ENCODE measurements at regions not wholly inside any gene's neighbourhood (a gene's known extent, or its start where the extent isn't known, plus 50 kb on each side); places are given as distances from the start of the nearest gene placed in this dataset.

GRCh38 chr12:114285554-114285953 lies 120.4 kb downstream of the TBX5 start:
- TF ChIP-seq EZH2 (IDR thresholded peaks at IDR 0.05) (no peak), POLR2AphosphoS5 (IDR thresholded peaks at IDR 0.05; ENCODE audit: borderline replicate concordance, low read depth, low read length) (no peak)
- H3K27ac ChIP-seq, result no peak overlapping the region
- H3K4me3 ChIP-seq, result no peak overlapping the region
- H3K9ac ChIP-seq (ENCODE audit: insufficient read length), result no peak overlapping the region
- H3K36me3 ChIP-seq (ENCODE audit: insufficient read depth, low read length), result no peaks in the 10 kb centered on the region
- no peak for DNase-seq (ENCODE audit: low read depth, low spot score)
- H3K9me3 ChIP-seq (ENCODE audit: low read depth, low read length), result no peaks in the 10 kb centered on the region

GRCh38 chr12:114284041-114284440 lies 121.9 kb downstream of the TBX5 start:
- H3K9ac ChIP-seq (ENCODE audit: insufficient read length), result no peak overlapping the region
- DNase-seq (ENCODE audit: low read depth, low spot score), result no peak
- H3K36me3 ChIP-seq (ENCODE audit: insufficient read depth, low read length), result no peaks in the 10 kb centered on the region
- TF ChIP-seq POLR2AphosphoS5 (IDR thresholded peaks at IDR 0.05; ENCODE audit: borderline replicate concordance, low read depth, low read length) (no peak), FOXP2 (optimal IDR thresholded peaks at IDR 0.05; ENCODE audit: control extremely low read depth, extremely low read length, insufficient read depth) (no peak), EZH2 (IDR thresholded peaks at IDR 0.05) (no peak)
- no peaks in the 10 kb centered on the region for H3K9me3 ChIP-seq (ENCODE audit: low read depth, low read length)
- no peak overlapping the region for H3K27ac ChIP-seq
- H3K4me3 ChIP-seq, result no peak overlapping the region

- Histone ChIP-seq H3K9me3 (ENCODE audit: low read depth, low read length) (no peaks in the 10 kb centered on the region), H3K9ac (ENCODE audit: insufficient read length) (no peak overlapping the region), H3K4me3 (no peak overlapping the region), H3K36me3 (ENCODE audit: insufficient read depth, low read length) (no peaks in the 10 kb centered on the region), H3K27ac (no peak overlapping the region)
- TF ChIP-seq POLR2AphosphoS5 (IDR thresholded peaks at IDR 0.05; ENCODE audit: borderline replicate concordance, low read depth, low read length), result no peak
- no peak for TF ChIP-seq FOXP2 (optimal IDR thresholded peaks at IDR 0.05; ENCODE audit: control extremely low read depth, extremely low read length, insufficient read depth)
- TF ChIP-seq EZH2 (IDR thresholded peaks at IDR 0.05), result no peak
- DNase-seq (ENCODE audit: low read depth, low spot score), result no peak
These were observed 129.8 kb downstream of the TBX5 start for GRCh38 chr12:114275932-114276785.

- Histone ChIP-seq H3K4me3 (no peak overlapping the region), H3K36me3 (ENCODE audit: insufficient read depth, low read length) (no peaks in the 10 kb centered on the region), H3K9me3 (ENCODE audit: low read depth, low read length) (no peaks in the 10 kb centered on the region), H3K9ac (ENCODE audit: insufficient read length) (no peak overlapping the region), H3K27ac (no peak overlapping the region)
- no peak for TF ChIP-seq EZH2 (IDR thresholded peaks at IDR 0.05)
- TF ChIP-seq POLR2AphosphoS5 (IDR thresholded peaks at IDR 0.05; ENCODE audit: borderline replicate concordance, low read depth, low read length), result no peak
- TF ChIP-seq FOXP2 (optimal IDR thresholded peaks at IDR 0.05; ENCODE audit: control extremely low read depth, extremely low read length, insufficient read depth), result no peak
- DNase-seq (ENCODE audit: low read depth, low spot score), result no peak
These were observed 130.9 kb downstream of the TBX5 start for GRCh38 chr12:114275086-114275485.

GRCh38 chr12:114274131-114274530 lies 131.8 kb downstream of the TBX5 start:
- Histone ChIP-seq H3K4me3 (no peak overlapping the region), H3K9ac (ENCODE audit: insufficient read length) (no peak overlapping the region), H3K27ac (no peak overlapping the region), H3K36me3 (ENCODE audit: insufficient read depth, low read length) (no peaks in the 10 kb centered on the region), H3K9me3 (ENCODE audit: low read depth, low read length) (no peaks in the 10 kb centered on the region)
- DNase-seq (ENCODE audit: low read depth, low spot score), result no peak
- TF ChIP-seq EZH2 (IDR thresholded peaks at IDR 0.05) (no peak), FOXP2 (optimal IDR thresholded peaks at IDR 0.05; ENCODE audit: control extremely low read depth, extremely low read length, insufficient read depth) (no peak), POLR2AphosphoS5 (IDR thresholded peaks at IDR 0.05; ENCODE audit: borderline replicate concordance, low read depth, low read length) (no peak)

- no peak overlapping the region for H3K27ac ChIP-seq
These were observed 133.3 kb downstream of the TBX5 start for GRCh38 chr12:114272605-114273004.

GRCh38 chr12:114272071-114272470 lies 133.9 kb downstream of the TBX5 start:
- no peak for DNase-seq (ENCODE audit: low read depth, low spot score)
- Histone ChIP-seq H3K9ac (ENCODE audit: insufficient read length) (no peak overlapping the region), H3K27ac (no peak overlapping the region)

More at GRCh38 chr12:114272605-114273004, 133.3 kb downstream of the TBX5 start:
- Histone ChIP-seq H3K9ac (ENCODE audit: insufficient read length) (no peak overlapping the region), H3K36me3 (ENCODE audit: insufficient read depth, low read length) (no peaks in the 10 kb centered on the region), H3K9me3 (ENCODE audit: low read depth, low read length) (no peaks in the 10 kb centered on the region), H3K4me3 (no peak overlapping the region)
- TF ChIP-seq POLR2AphosphoS5 (IDR thresholded peaks at IDR 0.05; ENCODE audit: borderline replicate concordance, low read depth, low read length) (no peak), EZH2 (IDR thresholded peaks at IDR 0.05) (no peak), FOXP2 (optimal IDR thresholded peaks at IDR 0.05; ENCODE audit: control extremely low read depth, extremely low read length, insufficient read depth) (no peak)
- DNase-seq (ENCODE audit: low read depth, low spot score), result no peak

GRCh38 chr12:114269153-114269552 lies 136.8 kb downstream of the TBX5 start:
- no peak for DNase-seq (ENCODE audit: low read depth, low spot score)
- Histone ChIP-seq H3K9me3 (ENCODE audit: low read depth, low read length) (no peaks in the 10 kb centered on the region), H3K4me3 (no peak overlapping the region), H3K27ac (no peak overlapping the region), H3K36me3 (ENCODE audit: insufficient read depth, low read length) (no peaks in the 10 kb centered on the region), H3K9ac (ENCODE audit: insufficient read length) (no peak overlapping the region)
- TF ChIP-seq EZH2 (IDR thresholded peaks at IDR 0.05) (no peak), POLR2AphosphoS5 (IDR thresholded peaks at IDR 0.05; ENCODE audit: borderline replicate concordance, low read depth, low read length) (no peak), FOXP2 (optimal IDR thresholded peaks at IDR 0.05; ENCODE audit: control extremely low read depth, extremely low read length, insufficient read depth) (no peak)

More at GRCh38 chr12:114272071-114272470, 133.9 kb downstream of the TBX5 start:
- TF ChIP-seq POLR2AphosphoS5 (IDR thresholded peaks at IDR 0.05; ENCODE audit: borderline replicate concordance, low read depth, low read length) (no peak), FOXP2 (optimal IDR thresholded peaks at IDR 0.05; ENCODE audit: control extremely low read depth, extremely low read length, insufficient read depth) (no peak), EZH2 (IDR thresholded peaks at IDR 0.05) (no peak)
- Histone ChIP-seq H3K4me3 (no peak overlapping the region), H3K36me3 (ENCODE audit: insufficient read depth, low read length) (no peaks in the 10 kb centered on the region), H3K9me3 (ENCODE audit: low read depth, low read length) (no peaks in the 10 kb centered on the region)

All from SK-N-MC (cell line).